ENCODE measurements at regions not wholly inside any gene's neighbourhood (a gene's known extent, or its start where the extent isn't known, plus 50 kb on each side); places are given as distances from the start of the nearest gene placed in this dataset.
"Not testable (repeated sequence)": the region's sequence is repeated elsewhere in the genome, so short reads cannot be mapped to it uniquely, and the experiment has no call there.

- no peak for DNase-seq (ENCODE audit: low spot score)
These were observed 110.7 kb downstream of the UTRN start for GRCh38 chr6:144395826-144396225.

- no peak for DNase-seq (ENCODE audit: low spot score)
These were observed 112.0 kb downstream of the UTRN start for GRCh38 chr6:144397141-144397540.

- DNase-seq (ENCODE audit: low spot score): no peak
These were observed 115.2 kb downstream of the UTRN start for GRCh38 chr6:144400321-144400720.

- DNase-seq (ENCODE audit: low spot score): no peak
These were observed 116.9 kb downstream of the UTRN start for GRCh38 chr6:144401736-144402733.

GRCh38 chr6:144402750-144403149, 117.6 kb downstream of the UTRN start:
- DNase-seq (ENCODE audit: low spot score): no peak

- no peak for DNase-seq (ENCODE audit: low spot score)
These were observed 120.0 kb downstream of the UTRN start for GRCh38 chr6:144405163-144405562.

GRCh38 chr6:144406796-144407195, 121.7 kb downstream of the UTRN start:
- DNase-seq (ENCODE audit: low spot score): no peak

GRCh38 chr6:144408161-144408560, 123.0 kb downstream of the UTRN start:
- no peak for DNase-seq (ENCODE audit: low spot score)

GRCh38 chr6:144410059-144410458, 124.9 kb downstream of the UTRN start:
- no peak for DNase-seq (ENCODE audit: low spot score)

GRCh38 chr6:144410574-144410973, 125.4 kb downstream of the UTRN start:
- not testable (repeated sequence) for DNase-seq (ENCODE audit: low spot score)

- DNase-seq (ENCODE audit: low spot score): no peak
These were observed 126.5 kb downstream of the UTRN start for GRCh38 chr6:144411531-144412165.

- no peak for DNase-seq (ENCODE audit: low spot score)
These were observed 128.3 kb downstream of the UTRN start for GRCh38 chr6:144413418-144413817.

- DNase-seq (ENCODE audit: low spot score): no peak
These were observed 129.9 kb downstream of the UTRN start for GRCh38 chr6:144415014-144415413.

- no peak for DNase-seq (ENCODE audit: low spot score)
These were observed 130.7 kb downstream of the UTRN start for GRCh38 chr6:144415835-144416237.

GRCh38 chr6:144416244-144416643, 131.1 kb downstream of the UTRN start:
- DNase-seq (ENCODE audit: low spot score): no peak

GRCh38 chr6:144416773-144417172, 131.6 kb downstream of the UTRN start:
- no peak for DNase-seq (ENCODE audit: low spot score)

GRCh38 chr6:144417681-144418080, 132.5 kb downstream of the UTRN start:
- DNase-seq (ENCODE audit: low spot score): no peak

GRCh38 chr6:144418959-144419545, 133.9 kb downstream of the UTRN start:
- no peak for DNase-seq (ENCODE audit: low spot score)

- no peak for DNase-seq (ENCODE audit: low spot score)
These were observed 138.0 kb downstream of the UTRN start for GRCh38 chr6:144423167-144423566.

GRCh38 chr6:144429753-144430152, 144.6 kb downstream of the UTRN start:
- no peak for DNase-seq (ENCODE audit: low spot score)

- DNase-seq (ENCODE audit: low spot score): not testable (repeated sequence)
These were observed 148.3 kb downstream of the UTRN start for GRCh38 chr6:144433446-144433845.

- DNase-seq (ENCODE audit: low spot score): no peak
These were observed 149.3 kb downstream of the UTRN start for GRCh38 chr6:144434308-144434990.
